OCI-LY1 (cell line): ENCODE measurements at regions not wholly inside any gene's neighbourhood (a gene's known extent, or its start where the extent isn't known, plus 50 kb on each side); places are given as distances from the start of the nearest gene placed in this dataset.

Experiments used
- H2AFZ ChIP-seq: fragments of 200-600 bp; sonication (generic), shearing (Covaris generic); 2 replicates; pipeline ENCODE4 v1.6.0; 2014; ENCODE audit warnings: antibody characterized with exemption, mild to moderate bottlenecking, low read length
- H3F3A ChIP-seq: fragments of 200-600 bp; sonication (generic), shearing (Covaris generic); 2 replicates; pipeline ENCODE4 v1.6.0; 2014; ENCODE audit warnings: mild to moderate bottlenecking, antibody characterized with exemption, low read length, moderate library complexity; ENCODE audit not compliant: insufficient read depth
- H3K27ac ChIP-seq: fragments of 200-600 bp; sonication (generic); 2 replicates; pipeline ENCODE4 v1.5.1; 2014; ENCODE audit warnings: low read length, mixed run types, mild to moderate bottlenecking, low read depth; ENCODE audit not compliant: poor library complexity, severe bottlenecking
- H3K27me3 ChIP-seq: fragments of 200-600 bp; sonication (generic); 2 replicates; pipeline ENCODE4 v1.6.0; 2014; ENCODE audit warnings: antibody characterized with exemption, mild to moderate bottlenecking, low read length, moderate library complexity; ENCODE audit not compliant: insufficient read depth
- H3K36me3 ChIP-seq: fragments of 200-600 bp; sonication (generic); 2 replicates; pipeline ENCODE4 v1.6.1; 2014; ENCODE audit warnings: mild to moderate bottlenecking, antibody characterized with exemption, low read length, moderate library complexity, mixed read lengths; ENCODE audit not compliant: insufficient read depth
- H3K4me1 ChIP-seq: fragments of 200-600 bp; sonication (generic); 2 replicates; pipeline ENCODE4 v1.5.1; 2014; ENCODE audit warnings: mild to moderate bottlenecking, low read length, moderate library complexity; ENCODE audit not compliant: insufficient read depth, severe bottlenecking
- H3K4me2 ChIP-seq: fragments of 200-600 bp; sonication (generic), shearing (Covaris generic); 2 replicates; pipeline ENCODE4 v1.6.1; 2014; ENCODE audit warnings: low read length
- H3K4me3 ChIP-seq: fragments of 200-600 bp; sonication (generic); 2 replicates; pipeline ENCODE4 v1.5.1; 2014; ENCODE audit warnings: low read length, low read depth, mild to moderate bottlenecking, mixed read lengths; ENCODE audit not compliant: poor library complexity, severe bottlenecking
- H3K79me2 ChIP-seq: fragments of 200-600 bp; shearing (Covaris generic); 2 replicates; pipeline ENCODE4 v1.6.1; 2016; ENCODE audit warnings: mixed run types, low read length, mixed read lengths; ENCODE audit not compliant: insufficient read depth
- H3K9ac ChIP-seq: fragments of 200-600 bp; sonication (generic), shearing (Covaris generic); 2 replicates; pipeline ENCODE4 v1.6.1; 2014; ENCODE audit warnings: mild to moderate bottlenecking, low read length, mixed read lengths
- H3K9me2 ChIP-seq: fragments of 200-600 bp; sonication (generic), shearing (Covaris generic); 2 replicates; pipeline ENCODE4 v1.6.1; 2014; ENCODE audit warnings: low read depth, mild to moderate bottlenecking, low read length, mixed read lengths
- H3K9me3 ChIP-seq: fragments of 200-600 bp; shearing (Covaris generic); 2 replicates; pipeline ENCODE4 v1.6.1; 2014; ENCODE audit warnings: low read length, mixed read lengths
- H4K20me1 ChIP-seq: fragments of 200-600 bp; sonication (generic), shearing (Covaris generic); 2 replicates; pipeline ENCODE4 v1.6.0; 2016; ENCODE audit warnings: mild to moderate bottlenecking, low read length; ENCODE audit not compliant: insufficient read depth
- EZH2 ChIP-seq: fragments of 200-600 bp; sonication (generic), shearing (Covaris generic); IDR thresholded peaks from 2 replicates; pipeline ENCODE4 v1.8.0; 2017; ENCODE audit warnings: borderline replicate concordance, mixed run types, mild to moderate bottlenecking, antibody characterized with exemption, low read length, moderate library complexity, mixed read lengths
- TF ChIP-seq, protein P1 (sequence below): fragments of 200-600 bp; sonication (generic), shearing (Covaris generic); IDR thresholded peaks from 2 replicates; pipeline ENCODE4 v1.5.1; 2017; ENCODE audit warnings: mild to moderate bottlenecking, antibody characterized with exemption, low read length, moderate library complexity, mixed read lengths

DNA sequence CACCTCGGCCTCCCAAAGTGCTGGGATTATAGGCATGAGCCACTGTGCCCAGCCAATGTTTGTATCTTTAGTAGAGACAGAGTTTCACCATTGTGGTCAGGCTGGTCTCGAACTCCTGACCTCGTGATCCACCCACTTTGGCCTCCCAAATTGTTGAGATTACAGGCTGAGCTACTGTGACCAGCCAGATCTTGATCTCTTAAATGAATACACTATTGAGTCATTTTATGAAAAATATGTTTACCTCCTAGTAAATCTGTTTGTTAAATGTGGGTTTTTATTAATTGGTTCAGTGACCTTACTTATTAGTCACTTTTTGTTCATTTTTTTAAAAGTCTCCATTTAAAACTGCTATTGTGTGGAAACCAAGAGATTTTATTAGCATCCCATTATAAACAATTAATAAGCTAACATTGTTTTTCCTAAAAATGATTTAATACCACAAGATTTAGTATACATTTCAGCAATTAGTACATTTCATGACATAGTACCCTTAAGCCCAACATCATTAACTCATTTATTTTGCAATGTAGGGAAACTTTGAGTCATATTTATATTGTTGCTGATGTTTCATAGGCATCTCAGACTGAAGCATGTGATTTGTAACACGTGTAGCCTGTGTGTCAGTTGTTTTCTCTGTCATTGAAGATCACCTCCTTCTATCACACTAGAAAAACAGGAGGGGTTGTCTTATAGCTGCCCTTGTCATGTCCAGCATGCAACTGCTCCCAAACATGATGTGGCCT, 261.2 kb downstream of the TAF11L14 start:
- Histone ChIP-seq H3K9me3 (no peaks in the 10 kb centered on the region), H2AFZ (no peak overlapping the region), H3K27me3 (no peaks in the 10 kb centered on the region), H3K36me3 (no peaks in the 10 kb centered on the region), H3K27ac (no peak overlapping the region), H4K20me1 (no peaks in the 10 kb centered on the region), H3K9me2 (no peaks in the 10 kb centered on the region), H3K4me2 (no peak overlapping the region), H3K79me2 (no peaks in the 10 kb centered on the region), H3F3A (no peaks in the 10 kb centered on the region), H3K4me3 (no peak overlapping the region), H3K9ac (no peak overlapping the region), H3K4me1 (no peaks in the 10 kb centered on the region)
- TF ChIP-seq, protein P1, sequence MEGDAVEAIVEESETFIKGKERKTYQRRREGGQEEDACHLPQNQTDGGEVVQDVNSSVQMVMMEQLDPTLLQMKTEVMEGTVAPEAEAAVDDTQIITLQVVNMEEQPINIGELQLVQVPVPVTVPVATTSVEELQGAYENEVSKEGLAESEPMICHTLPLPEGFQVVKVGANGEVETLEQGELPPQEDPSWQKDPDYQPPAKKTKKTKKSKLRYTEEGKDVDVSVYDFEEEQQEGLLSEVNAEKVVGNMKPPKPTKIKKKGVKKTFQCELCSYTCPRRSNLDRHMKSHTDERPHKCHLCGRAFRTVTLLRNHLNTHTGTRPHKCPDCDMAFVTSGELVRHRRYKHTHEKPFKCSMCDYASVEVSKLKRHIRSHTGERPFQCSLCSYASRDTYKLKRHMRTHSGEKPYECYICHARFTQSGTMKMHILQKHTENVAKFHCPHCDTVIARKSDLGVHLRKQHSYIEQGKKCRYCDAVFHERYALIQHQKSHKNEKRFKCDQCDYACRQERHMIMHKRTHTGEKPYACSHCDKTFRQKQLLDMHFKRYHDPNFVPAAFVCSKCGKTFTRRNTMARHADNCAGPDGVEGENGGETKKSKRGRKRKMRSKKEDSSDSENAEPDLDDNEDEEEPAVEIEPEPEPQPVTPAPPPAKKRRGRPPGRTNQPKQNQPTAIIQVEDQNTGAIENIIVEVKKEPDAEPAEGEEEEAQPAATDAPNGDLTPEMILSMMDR, result no peak
- no peak for TF ChIP-seq EZH2

GRCh38 chr5:17896605-17897004, 262.3 kb downstream of the TAF11L14 start:
- Histone ChIP-seq H3K9me3 (no peaks in the 10 kb centered on the region), H3F3A (no peaks in the 10 kb centered on the region), H3K79me2 (no peaks in the 10 kb centered on the region), H3K27ac (no peak overlapping the region), H3K27me3 (no peaks in the 10 kb centered on the region), H3K9me2 (no peaks in the 10 kb centered on the region), H2AFZ (no peak overlapping the region), H3K36me3 (no peaks in the 10 kb centered on the region), H3K4me2 (no peak overlapping the region), H3K9ac (no peak overlapping the region), H4K20me1 (no peaks in the 10 kb centered on the region), H3K4me3 (no peak overlapping the region), H3K4me1 (no peaks in the 10 kb centered on the region)
- TF ChIP-seq, protein P1, result no peak
- TF ChIP-seq EZH2, result no peak

GRCh38 chr5:17897776-17898175, 263.5 kb downstream of the TAF11L14 start:
- Histone ChIP-seq H3K4me3 (no peak overlapping the region), H3K27me3 (no peaks in the 10 kb centered on the region), H3K27ac (no peak overlapping the region), H3K9me3 (no peaks in the 10 kb centered on the region), H3K4me2 (no peak overlapping the region), H2AFZ (no peak overlapping the region), H3K9ac (no peak overlapping the region), H3K36me3 (no peaks in the 10 kb centered on the region), H4K20me1 (no peaks in the 10 kb centered on the region), H3K4me1 (no peaks in the 10 kb centered on the region), H3F3A (no peaks in the 10 kb centered on the region), H3K79me2 (no peaks in the 10 kb centered on the region), H3K9me2 (no peaks in the 10 kb centered on the region)
- TF ChIP-seq EZH2, result no peak
- TF ChIP-seq, protein P1, result no peak
